DMS53 treated with DMSO at 0.1 percent for 48 hours (cell line): ENCODE measurements at regions not wholly inside any gene's neighbourhood (a gene's known extent, or its start where the extent isn't known, plus 50 kb on each side); places are given as distances from the start of the nearest gene placed in this dataset.

Experiments used
- DNase-seq: peaks from one replicate; lab custom pipeline; 2025; ENCODE audit not compliant: unreplicated experiment; lab: John Stamatoyannopoulos, UW

DNA sequence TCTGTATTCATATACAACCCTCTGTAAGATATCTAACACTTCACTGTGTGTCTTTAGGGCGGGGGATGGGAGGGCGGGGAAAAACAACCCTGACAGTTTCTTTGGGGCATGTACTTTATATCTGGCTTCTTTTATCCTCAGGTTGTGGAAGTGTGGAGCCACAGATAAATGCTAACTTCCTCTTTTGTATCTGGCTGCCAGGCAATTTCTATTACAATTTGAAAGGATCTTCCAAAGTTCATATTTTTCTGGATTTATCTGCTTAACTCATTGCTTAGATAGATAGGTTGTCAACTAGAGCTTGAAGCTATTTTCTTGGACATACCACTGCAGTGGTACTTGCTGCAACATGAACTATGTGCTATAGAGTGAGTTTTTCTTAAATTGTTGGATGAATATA is 393.0 kb downstream of the LMO7 start:
- DNase-seq = no peak

DNA sequence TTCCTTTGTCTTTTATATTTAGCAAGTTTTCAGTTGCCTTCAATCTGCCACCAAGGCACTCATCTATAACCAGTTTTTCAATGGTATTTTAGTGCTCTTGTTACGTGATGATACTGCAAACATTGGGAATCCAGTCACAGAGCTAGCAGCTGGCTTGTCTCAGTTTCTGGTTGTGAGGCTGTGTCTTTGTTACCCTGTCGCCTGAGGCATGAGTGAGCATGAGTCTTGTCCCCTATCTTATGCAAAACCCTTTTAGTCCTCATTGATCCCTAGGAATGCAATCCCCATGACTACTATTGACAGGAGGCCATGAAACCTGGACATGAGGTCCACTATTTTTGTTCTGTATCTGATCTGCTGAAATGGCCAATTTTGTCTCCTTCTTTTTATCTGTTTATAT is 391.0 kb downstream of the LMO7 start:
- no peak for DNase-seq

DNA sequence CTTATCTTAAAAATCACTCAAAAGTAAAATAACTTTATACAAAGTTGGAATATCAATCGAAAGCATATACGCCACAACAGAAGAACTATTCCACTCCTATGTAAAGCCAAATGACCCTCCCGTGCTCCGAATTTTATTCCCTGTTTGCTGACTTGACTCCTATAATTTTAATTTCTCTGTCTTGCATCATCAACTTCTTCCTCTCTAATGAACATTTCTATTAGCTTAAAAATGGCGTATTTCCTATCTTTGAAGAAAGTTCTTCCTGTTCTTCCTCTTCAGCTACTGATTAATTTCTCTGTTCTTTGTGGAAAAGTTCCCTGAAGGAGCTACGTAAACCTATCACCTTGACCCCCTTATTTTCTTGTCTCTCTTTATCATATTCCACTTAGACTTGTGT is 389.3 kb downstream of the LMO7 start:
- no peak for DNase-seq

DNA sequence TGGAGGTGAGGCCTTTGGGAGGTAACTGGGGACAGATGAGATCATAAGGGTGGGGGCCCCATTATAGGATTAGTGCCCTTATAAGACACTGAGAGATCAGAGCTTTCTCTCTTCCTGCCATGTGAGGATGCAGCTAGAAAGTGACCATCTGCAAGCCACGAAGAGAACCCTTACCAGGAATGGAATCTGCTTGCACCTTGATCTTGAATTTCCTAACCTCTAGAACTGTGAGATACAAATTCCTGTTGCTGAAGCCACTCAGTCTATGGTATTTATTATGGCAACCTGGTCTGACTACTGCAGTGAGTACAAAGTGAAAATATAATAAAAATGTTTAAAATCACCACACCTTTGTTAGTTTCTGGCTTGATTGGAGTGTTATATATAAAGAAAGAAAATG is 388.0 kb downstream of the LMO7 start:
- DNase-seq = no peak

DNA sequence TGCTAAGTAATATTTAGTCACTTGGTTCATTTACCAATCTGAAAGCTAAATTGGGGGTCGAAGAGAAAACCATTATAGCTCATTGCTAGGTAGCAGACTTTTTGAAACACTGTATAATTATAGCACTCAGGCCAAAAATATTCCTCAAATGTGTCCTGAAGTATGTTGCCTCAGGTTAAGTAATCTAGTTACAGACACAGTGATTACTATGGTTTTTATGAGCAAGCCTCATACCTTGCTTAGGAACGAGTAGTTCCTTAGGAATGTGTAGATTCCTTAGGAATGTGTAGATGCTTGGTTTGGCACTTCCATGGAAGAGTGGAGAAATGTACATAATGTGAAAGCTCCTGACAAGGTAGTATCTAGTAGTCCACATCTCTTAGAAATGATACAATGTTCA is 387.5 kb downstream of the LMO7 start:
- DNase-seq = no peak

DNA sequence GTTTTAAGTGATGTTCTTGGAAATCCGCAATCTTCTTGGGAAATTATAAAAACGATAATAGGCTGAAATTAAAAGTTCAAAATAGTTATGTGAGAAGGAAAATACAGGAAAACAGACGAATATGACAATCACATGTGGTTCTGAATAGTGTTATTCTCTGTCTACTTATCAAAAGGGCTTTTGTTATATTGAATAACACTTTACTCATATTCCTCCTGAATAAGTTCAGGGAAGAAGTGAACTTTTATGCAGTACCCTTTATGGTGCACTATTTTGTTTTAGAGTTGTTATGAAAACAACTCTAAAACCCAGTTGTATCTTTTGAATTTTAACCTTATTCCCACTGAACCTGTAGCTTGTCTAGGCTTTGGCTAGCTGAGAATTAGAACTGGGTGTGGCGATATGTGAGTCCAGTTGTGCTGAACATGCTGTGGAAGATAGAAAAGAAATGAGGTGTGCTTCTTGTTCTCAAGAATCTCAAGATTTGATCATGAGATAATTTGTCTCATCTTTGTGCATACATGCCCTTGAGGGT is 384.4 kb downstream of the LMO7 start:
- no peak for DNase-seq

DNA sequence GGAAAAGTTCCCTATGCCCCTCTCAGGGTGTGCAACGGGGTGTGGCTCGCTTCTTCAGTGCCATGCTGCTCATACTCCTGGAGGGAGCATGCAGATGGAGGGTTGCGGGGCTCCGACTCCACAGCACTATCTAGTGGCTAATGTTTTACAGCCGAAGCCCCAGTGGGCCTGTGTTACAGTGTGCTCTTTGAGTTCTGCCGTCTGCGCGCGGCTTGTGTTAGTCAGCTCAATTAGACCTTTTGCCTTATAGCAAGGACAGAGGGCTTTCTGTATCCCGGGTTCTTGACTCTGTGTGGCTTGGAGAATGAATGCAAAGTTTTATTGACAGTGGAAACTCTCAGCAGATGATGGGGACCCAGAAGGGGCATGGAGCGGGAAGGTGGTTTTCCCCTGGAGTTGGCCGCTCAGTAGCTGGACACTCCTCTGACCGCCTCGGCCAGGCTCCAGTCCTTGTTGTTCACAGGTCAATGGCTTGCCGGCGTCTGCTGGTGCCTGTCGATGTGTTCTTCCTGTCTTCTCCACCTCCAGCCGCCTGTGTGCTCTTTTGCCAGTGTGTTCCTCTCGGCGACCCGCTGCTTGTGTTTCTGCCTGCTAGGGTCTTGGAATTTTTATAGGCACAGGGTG is 383.4 kb downstream of the LMO7 start:
- DNase-seq = no peak

DNA sequence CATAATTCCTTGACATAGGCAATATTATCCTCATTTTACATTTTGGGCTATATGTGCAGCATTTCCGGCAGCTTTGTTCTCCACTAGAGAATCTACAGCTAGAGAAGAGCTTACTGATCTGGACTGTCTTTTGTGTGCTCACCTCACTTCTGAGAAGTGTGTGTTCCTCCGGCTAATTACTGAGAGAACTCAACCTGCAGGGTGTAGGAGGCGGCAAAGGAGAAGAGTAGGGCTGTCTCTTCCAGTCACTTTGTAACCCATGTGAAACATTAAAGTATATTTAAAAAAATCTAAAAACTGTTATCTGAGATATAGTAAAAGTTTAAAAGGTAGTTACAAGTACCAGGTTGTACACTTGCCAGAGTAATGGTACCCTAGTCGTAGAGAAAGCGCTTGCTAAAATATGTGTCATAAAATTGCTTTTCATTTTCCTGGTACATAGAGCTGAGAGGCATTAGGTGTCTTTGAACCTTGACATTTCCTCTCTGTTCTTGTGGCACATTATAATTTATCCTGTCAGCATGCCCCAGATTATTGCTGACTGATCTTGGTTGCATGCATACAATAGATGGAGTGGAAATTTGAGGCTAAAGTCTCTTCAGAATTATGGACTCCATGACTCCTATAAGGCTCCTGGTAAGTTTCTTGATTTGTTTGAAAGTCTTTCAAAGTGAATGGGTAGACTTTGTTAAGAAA is 381.9 kb downstream of the LMO7 start:
- DNase-seq = no peak

DNA sequence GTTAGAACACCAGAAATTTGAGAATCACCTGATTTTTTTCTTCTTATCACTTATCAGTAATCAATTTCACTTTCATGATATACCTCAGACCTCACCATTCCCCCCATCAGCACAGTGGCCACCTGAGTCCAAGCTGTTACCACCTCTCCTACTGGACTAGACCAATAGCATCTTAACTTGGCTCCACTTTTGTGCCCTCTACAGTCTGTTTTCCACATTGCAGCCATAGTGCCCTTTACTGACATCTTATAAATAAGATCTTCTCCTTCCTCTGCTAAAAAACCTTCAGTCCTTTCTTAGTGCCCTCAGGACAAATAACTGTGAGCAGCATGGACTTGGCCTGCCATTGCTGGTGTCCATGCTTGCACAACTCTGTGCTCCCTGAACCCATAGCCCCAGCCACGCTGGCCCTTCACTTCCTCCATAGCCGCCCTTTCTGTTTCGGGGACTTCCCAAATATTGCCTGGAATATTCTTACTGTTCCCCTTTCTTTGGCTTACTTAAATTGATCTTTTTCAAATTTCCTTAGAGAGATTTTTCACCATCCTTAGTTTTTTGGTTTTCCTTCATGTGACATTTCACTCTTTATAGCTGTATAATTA is 380.8 kb downstream of the LMO7 start:
- no peak for DNase-seq

DNA sequence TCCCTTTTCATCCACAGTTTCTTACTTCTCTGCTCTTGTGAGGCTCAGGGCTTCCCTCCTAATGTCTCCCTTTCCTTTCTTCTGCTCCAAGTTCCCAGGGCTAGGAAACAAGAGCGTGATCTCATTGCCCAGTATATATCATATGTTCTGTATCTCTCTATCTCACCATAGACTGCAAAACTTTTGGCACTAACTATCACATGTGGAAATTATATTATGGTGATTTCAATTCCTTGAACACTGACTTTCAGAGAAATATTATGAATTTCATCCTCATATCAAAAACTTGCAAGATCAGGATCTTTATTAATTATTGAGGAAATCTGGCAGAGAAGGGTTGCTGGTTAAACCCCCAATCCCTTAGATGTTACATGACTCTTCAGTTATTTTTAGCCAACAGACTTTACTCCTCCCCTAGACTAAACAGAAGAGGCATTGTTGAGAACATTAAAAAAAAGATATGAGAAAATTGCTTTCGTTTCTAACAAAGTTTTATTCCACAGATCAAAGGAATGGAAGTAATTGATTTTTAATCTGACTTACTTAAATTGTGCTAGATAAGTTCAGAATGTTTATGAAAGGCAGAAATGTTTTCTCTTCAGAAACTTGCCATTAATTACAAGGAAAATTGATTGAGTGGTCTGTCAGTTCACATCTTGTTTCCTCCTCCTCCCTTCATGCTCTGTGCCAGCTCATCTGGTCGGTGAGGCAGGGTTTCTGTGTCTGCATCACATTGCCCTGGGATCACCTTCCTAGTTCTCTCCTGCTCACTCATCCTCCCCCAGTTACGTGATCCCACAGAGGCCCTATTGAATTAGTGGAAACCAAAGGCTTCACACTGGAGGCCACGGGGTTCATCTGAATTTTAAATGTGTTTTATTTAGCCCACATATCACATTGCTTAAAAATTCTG is 378.5 kb downstream of the LMO7 start:
- no peak for DNase-seq

DNA sequence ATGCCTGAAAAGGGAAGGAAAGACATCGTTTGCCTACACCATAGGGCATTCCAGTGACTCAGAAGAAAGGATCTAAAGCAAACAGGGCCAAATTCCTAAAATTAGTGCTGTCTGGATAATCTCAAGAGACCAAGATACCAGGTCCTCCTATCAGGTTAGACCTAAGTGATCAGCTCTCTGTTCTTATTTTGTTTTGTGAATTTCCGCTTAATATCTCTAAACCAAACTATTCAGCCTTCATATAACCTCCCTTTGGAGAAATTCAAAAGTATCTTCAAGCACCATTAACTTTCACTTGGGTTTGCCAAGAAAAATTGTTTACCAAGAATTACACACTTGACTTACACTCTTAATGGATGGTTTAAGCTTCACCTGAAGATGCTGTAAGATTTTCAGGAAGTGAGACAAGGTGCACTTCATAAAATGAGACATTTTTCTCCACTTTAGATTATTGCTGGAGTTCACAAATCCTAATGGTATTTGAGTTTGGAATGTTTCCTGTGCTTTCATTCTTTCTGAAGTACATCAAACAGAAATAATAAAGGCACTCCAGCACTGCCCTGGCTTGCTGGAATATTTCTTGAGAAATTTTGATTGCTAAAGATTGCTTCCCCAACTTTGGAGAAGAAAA is 376.1 kb downstream of the LMO7 start:
- no peak for DNase-seq

DNA sequence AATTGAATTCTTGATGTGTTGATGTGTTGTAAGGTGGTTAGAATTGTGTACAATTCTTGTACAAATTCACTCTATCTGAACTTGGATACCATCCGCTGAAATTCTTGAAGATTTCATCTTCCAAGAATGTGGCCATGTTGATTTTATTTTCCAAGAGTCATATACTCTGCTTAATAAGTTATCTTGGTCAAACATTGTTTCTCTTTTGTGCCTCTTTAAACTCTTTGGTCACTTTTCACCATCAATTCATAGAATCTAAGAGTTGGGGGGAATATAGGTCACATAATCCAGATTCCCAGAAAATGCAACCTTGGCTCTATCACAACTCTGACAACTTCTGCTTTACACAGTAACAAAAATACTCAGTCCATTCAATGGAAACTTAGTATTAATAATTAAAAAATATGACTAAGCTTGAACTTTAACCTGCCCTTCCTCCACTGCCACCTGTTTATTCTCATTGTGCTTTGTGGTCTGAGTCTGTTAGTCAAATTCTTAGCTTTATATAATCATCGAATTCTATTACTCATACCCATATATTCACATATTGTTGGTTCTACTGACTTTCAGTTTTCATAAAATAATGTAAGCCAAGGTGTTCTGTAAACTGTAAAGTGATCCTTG is 373.2 kb downstream of the LMO7 start:
- no peak for DNase-seq

DNA sequence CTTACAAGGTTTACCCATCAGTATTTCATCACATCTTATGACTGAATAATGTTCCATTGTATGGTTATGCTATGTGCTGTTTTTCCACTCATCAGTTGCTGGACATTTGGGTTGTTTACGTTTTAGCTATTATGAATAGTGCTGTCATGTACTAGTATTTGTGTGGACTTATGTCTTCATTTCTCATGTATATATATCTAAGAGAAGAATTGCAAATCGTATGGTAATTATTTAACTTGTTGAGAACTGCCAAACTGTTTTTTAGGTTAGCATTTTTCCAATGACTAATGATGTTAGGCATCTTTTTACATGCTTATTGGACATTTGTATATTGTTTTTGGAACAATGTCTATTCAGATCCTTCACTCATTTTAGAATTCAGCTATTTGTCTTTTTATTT is 368.3 kb downstream of the LMO7 start:
- DNase-seq = no peak

DNA sequence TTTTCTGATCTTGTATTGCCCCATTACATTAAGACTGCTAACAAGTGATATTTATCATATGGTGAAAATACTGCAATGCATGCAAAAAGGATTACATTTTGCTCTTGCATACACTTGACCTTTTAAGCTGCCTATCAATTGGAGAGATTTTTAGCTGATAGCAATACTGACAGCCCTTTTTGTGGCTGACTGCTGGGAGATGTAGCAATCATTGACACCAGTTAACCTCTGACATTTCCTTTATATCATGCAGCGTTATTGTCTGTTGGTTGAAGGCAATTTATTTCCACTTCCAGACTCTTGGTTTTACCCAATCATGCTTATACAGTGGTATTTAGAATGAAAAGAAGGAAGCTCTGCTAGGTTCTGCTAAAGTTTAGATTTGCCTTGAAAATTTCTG is 364.0 kb downstream of the LMO7 start:
- DNase-seq = no peak

DNA sequence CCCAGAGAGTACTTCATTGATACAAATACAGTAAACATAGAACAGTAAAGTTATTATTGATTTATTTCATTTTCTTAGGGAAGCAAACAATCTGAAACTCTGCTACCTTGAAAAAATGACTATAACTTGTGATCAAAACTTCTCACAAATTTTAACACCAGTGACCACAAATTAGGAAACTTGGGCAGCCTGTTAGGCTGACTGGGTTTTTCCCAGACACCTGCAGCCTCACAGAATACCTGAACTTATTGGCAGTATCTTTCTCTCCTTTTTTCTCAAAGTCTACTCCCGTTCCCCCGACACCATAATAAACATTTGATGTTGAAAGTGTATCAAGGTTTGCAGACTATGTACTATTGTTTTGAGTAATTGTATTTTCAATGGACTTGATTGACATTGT is 360.5 kb downstream of the LMO7 start:
- DNase-seq = no peak

DNA sequence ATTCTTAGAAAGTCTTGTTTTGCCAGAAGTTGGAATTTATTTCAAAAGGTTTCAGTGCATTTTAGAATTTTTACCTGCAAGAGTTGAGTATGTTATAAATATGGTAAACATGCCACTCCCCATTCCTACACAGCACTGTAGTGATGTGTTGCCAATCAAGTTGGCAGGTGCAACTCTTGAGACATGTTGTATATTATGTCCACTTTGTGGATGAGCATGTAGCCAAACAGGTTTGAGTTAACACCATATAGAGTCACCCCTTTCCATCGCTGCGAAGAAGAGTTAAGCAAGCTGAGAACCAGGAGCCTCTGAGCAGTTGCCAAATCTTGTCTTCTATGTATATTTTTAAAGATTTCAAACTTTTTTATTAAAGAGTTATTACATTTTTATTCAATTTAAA is 359.8 kb downstream of the LMO7 start:
- DNase-seq = no peak

DNA sequence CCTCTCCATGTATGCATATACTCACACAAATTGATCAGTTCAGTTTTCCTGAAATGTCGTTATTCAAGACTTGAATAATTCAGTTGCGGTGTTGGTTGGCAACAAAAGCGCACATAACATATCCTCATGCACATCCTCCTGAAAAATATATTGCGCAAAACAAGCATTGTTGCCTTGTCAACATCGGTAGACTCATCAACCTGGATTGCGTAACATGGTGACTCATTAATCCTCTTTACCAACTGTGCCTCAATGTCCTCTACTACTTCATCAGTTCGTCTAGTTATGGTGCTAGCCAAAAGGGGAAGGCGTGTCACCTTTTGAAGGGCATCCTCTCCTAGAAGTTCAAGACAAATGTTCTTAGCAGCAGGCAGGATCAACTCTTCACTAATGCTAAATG is 357.7 kb downstream of the LMO7 start:
- DNase-seq = no peak

DNA sequence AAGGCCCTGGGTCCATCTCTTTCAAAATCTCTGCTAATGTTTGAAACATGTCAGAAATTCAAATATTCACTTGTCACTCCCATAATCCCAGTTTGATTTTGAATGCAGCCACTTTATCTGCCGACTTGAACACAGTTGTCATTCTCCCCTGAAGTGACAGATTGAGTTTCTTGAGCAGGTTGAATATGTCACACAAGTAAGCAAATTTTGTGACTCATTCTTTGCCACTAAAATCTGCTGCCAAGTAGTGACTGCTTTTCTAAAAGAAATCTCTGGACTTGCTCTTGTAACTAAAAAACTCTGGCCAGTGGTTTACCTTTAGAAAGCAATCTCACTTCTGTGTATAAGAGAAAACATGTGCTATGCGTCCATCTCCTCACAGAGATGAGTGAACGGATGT is 357.1 kb downstream of the LMO7 start:
- no peak for DNase-seq

DNA sequence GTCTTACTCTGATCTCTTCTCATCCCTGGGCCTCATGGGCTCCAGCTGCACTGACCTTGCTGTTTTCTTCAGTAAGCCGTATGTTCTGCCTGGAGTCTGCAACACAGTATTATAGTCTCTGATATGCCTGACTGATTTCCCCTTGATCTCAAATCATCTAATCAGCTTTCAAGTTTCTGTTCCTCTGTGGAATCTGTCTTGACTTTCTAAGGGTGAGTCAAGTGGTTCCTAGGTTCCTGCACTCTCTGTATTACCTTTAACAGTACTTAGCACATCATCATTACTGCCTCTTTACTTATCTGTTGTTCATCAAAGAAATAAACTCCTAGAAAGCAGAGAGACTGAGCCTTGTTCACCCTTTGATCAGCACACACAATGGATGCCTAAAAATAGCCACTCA is 350.7 kb downstream of the LMO7 start:
- DNase-seq = no peak

DNA sequence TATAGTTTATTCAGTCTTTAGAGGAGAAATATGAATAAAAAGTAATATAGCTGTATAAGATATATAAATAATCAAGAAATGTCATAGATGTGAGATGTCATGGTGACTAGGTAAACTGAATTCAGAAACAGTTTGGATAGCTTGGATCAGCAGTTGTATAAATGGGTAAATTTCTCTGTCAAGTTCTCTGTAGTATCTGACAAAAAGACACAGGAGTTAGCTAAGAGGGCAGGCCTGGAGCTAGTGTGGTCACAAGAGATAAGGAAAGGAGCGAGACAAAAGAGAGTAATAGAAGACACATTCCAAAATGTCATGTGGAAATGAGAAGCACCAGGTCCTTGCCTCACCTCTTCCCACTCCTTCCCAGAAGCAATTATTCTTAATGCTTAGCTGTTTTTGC is 349.0 kb downstream of the LMO7 start:
- no peak for DNase-seq

DNA sequence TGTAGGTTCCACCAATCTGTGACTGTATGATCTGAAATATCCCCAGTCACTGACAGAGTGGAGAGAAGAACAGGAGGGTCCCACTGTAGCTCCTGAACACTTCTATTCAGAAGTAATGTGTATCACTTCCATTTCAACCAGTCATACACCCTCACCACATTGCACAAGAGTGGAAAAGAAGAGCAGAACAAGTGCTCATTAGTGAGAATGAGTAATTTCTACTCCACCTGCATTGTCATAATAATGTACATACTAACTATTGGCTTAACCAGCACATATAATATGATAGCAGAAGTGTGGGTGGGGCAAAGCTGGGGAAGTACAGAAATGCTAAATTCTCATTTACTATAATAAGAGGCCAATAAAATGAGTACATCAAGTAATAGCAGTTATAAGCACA is 342.7 kb downstream of the LMO7 start:
- DNase-seq = no peak
